ACHN (cell line): ENCODE measurements at regions not wholly inside any gene's neighbourhood (a gene's known extent, or its start where the extent isn't known, plus 50 kb on each side); places are given as distances from the start of the nearest gene placed in this dataset.

Experiments
- DNase-seq: peaks from one replicate; pipeline ENCODE4 v3.0.0-alpha.2; 2015
- in situ Hi-C: cut with HindIII; loops from 2 replicates; pipeline ENCODE4 v1.10.0; 2017; ENCODE audit warnings: low sequenced_read_pairs, low pct_ligation_motif_present, low pct_unique_long_range_greater_than_20kb

DNA sequence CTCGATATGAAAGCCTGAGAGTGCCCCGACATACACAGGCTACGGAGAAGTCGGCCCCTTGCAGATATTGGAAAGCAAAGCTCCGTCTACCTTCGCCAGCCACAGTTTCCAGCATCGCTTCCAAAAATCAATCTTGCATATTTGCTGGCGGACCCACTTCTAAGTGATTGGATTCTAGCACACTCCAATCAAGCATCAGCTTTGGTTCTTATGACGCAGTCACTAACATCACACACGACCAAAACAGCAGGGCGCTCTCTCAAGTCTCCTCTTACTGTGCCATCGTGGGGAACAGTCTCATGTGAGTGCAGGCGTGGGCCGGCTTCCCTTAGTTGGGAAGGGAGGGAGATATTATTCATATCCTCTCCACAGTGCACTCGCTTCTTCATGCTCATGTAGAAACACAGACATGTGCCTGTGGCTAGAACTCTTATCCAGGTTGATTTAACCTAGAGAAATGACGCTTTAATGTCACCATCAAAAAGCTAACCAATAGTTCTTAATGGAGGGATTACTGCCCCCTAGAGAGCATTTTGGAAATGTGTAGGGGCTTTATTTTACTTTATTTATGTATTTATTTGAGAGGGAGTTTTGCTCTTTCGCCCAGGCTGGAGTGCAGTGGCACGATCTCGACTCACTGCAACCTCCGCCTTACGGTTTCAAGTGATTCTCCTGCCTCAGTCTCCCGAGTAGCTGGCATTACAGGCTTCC lies 229.8 kb downstream of the SOD2 start:
- in situ Hi-C loops, result no loop called here

GRCh38 chr6:159462431-159462830 lies 230.6 kb downstream of the SOD2 start:
- no peak for DNase-seq
- in situ Hi-C loops, result no loop called here

More for the DNA sequence above, 229.8 kb downstream of the SOD2 start:
- DNase-seq, result peak; percentile 26

DNA sequence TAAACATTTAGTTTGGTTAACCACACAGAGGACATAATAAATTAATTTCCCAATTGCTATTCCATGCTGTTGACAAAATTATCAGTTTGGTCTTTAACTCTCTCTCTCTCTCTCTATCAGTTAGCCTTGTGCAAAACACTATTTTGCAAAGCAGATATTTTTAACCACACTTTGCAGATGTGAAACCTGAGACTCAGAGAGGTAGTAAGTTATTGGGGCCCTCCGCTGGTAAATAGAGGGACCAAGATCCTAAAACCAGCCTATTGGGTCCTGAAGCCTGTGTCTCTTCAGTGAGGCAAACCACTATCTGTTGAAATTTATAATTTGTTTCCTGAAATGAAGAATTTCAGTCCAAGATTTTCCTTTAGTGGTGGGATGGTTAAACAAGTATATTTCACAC lies 231.0 kb downstream of the SOD2 start:
- no peak for DNase-seq
- in situ Hi-C loops, result no loop called here

GRCh38 chr6:159461266-159461665 lies 231.8 kb downstream of the SOD2 start:
- no peak for DNase-seq
- in situ Hi-C loops, result no loop called here

DNA sequence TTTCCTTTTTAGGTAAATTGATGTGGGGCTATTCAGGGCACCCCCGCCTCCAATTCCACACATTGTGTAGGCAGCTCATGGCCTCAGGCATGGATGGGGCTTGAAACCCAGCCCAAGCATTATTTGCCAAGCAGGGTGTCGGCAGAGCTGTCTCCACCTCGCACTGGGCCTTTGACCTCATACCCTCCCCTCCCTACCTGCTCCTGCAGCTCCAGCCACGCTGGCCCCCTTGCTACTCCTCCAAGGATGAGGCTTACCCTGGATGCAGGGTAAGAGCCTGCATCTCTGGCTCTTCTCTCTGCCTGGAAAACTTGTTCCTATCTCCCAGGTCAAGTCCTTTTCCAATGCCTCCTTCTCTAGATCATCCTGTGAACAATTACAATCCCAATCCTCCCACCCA lies 232.6 kb downstream of the SOD2 start:
- in situ Hi-C loops, result no loop called here
- DNase-seq, result no peak

DNA sequence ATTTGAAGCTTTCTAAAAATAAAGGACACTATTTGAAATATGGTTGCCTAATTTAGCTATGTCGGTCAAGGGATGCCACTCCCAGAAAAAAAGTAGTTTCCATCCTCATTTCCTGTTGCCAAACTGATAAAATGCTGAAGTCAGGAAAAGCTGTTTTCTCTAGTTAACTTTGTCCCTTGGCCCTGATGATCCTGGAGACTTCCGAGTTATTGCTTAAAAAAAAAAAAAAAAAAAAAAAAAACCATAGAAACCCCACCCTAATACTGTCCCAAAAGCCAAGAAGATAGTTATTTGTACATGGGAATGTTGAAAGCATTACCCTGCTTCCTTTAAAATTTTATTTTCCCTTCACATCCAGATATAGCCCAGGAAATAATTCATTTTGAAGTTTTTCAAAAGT lies 236.7 kb downstream of the SOD2 start:
- in situ Hi-C loops, result no loop called here
- DNase-seq, result no peak

DNA sequence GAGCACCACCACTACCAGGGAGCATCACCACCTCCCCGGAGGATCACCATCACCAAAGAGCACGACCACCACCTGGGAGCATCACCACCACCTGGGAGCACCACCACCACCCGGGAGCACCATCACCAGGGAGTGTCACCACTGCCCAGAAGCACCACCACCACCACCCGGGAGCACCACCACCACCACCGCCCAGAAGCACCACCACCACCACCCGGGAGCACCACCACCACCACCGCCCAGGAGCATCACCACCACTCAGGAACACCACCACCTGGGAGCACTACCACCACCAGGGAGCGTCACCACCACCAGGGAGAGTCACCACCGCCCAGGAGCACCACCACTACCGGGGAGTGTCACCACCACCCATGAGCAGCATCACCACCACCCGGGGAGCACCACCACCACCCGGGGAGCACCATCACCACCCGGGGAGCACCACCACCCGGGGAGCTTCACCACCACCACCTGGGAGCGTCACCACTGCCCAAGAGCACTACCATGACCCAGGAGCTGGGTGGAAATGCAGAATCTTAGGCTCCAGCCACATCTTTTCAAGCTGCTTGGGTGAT lies 237.3 kb downstream of the SOD2 start:
- in situ Hi-C loops, result no loop called here
- DNase-seq, result no peak

DNA sequence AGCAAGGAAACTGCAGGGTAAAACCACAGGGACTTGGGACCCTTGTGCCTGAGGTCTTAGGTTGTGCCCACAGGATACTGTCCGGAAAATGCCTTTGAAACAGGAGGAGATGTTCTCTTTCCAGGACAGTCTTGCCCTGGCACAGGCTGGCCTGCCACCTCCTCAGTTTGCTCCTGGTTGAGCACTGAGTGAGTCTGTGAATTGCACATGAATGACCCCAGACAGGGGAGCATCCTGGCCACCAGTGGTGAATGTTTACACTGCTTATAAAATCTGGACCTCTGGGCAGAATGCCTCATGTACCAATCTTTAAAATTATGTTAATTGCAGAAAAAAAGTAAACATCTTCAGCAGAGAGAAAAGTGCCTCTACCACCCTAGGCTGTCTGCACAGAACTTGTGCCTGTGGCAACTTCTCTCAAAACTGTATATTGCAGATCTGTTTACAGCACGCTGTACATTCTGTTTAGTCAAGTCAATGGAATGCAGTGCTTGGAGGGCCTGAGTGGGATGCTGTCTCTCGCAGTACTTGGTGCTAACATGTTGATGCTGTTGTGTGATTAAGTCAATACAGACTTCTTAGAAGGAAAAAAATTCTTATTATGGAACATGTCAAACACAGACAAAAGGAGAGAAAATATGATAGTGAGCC lies 242.1 kb downstream of the SOD2 start:
- DNase-seq, result no peak

GRCh38 chr6:159446340-159446739 lies 246.7 kb downstream of the SOD2 start:
- in situ Hi-C loops, result no loop called here
- no peak for DNase-seq

More for the DNA sequence above, 242.1 kb downstream of the SOD2 start:
- in situ Hi-C loops, result no loop called here

- in situ Hi-C loops, result no loop called here
- DNase-seq, result no peak
Observed at GRCh38 chr6:159445351-159445750, 247.7 kb downstream of the SOD2 start.

- no peak for DNase-seq
- in situ Hi-C loops, result no loop called here
Observed at GRCh38 chr6:159444056-159444760, 248.8 kb downstream of the SOD2 start.

DNA sequence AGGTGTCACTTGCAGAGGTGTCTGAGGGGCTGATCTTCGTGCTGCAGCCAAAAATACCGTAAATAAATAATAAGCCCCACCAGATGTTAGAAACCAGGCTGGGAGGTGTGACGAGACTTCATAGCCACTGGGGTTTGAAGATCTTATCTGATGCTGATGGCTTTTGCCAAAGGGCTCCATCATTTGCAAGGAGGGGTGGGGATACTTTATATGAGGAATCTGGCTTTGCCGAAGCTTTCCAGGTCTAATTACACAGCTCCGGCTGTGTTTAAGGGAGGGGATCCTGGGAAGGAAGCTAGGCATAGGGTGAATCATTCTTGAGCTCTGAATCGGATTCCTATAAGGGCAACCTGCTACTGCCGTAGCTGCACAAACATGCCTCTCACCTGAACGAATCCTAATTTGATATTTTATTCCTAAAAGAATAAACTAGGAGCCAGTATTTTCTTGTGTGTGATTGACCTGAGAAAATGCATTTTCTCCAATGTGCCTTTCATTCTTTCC lies 249.6 kb downstream of the SOD2 start:
- DNase-seq, result no peak
- in situ Hi-C loops, result no loop called here

GRCh38 chr6:159441704-159441981 lies 251.4 kb downstream of the SOD2 start:
- DNase-seq, result no peak
- in situ Hi-C loops, result no loop called here

DNA sequence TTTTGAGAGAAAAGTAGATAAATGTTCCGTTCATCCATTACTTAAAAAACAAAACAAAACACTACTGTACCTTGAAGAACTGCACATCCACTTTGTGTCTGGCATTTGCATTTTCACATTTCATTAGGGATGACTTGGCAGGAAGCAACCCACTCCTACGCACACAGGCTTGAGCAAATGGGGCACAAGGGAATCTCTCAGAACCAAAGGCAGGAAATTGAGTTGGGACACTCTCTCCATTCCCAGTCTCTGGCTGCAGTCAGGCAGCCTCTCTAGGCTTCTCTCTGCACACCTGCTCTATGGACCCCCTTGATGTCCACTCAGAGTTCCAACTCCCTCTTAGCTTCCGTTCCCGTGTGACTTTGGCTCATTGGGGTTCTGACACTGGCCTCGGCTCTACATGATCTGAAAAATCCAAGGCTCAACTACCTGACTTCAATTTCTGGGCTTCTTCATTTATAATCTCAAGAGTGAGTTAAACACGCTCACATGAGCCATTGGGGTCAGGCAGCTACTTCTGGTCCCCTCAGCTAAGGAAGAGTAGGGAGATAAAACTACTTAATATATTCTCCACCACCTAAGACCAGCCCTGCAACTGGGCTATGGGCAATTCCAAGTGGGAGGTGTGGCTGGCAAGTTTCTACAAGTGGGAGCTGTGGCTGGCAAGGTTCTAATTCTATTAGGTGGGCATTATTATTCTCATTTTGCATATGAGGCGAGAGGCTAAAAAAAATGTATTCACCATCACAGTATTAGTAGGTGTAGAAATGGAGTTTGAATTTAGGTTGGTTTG lies 251.9 kb downstream of the SOD2 start:
- in situ Hi-C loops, result no loop called here
- DNase-seq, result no peak

GRCh38 chr6:159440349-159440748 lies 252.7 kb downstream of the SOD2 start:
- in situ Hi-C loops, result no loop called here
- DNase-seq, result no peak

- DNase-seq, result no peak
- in situ Hi-C loops, result no loop called here
Observed at GRCh38 chr6:159439651-159440050, 253.4 kb downstream of the SOD2 start.

GRCh38 chr6:159438106-159438505 lies 254.9 kb downstream of the SOD2 start:
- no peak for DNase-seq
- in situ Hi-C loops, result no loop called here

GRCh38 chr6:159436581-159436980 lies 256.5 kb downstream of the SOD2 start:
- in situ Hi-C loops, result no loop called here
- no peak for DNase-seq

GRCh38 chr6:159435701-159436100 lies 257.3 kb downstream of the SOD2 start:
- in situ Hi-C loops, result no loop called here
- DNase-seq, result no peak
